Panc1 (cell line): ENCODE measurements at regions not wholly inside any gene's neighbourhood (a gene's known extent, or its start where the extent isn't known, plus 50 kb on each side); places are given as distances from the start of the nearest gene placed in this dataset.
"Not testable (repeated sequence)": the region's sequence is repeated elsewhere in the genome, so short reads cannot be mapped to it uniquely, and the experiment has no call there.

Experiments
- ATAC-seq: fragments of 200-7000 bp; cut with Tn5 transposase; 2 replicates; pipeline ENCODE4 v1.9.1; 2020; ENCODE audit warnings: mild to moderate bottlenecking, moderate library complexity
- BruUV-seq: library from RNA; stranded (reverse); fragments of 400-500 nt; replicated peaks from 2 replicates; lab custom pipeline; 2021; lab: Mats Ljungman, UMichigan
- CTCF ChIA-PET: fragments of 300-600 bp; sonication (Branson Sonifier 250); formaldehyde crosslinking; loops from one replicate; lab custom pipeline; 2022; ENCODE audit warnings: antibody characterized with exemption; lab: Charles Lee
- POLR2A ChIA-PET: fragments of 300-600 bp; sonication (Branson Sonifier 250); formaldehyde crosslinking; loops from one replicate; lab custom pipeline; 2022; ENCODE audit warnings: antibody characterized with exemption; lab: Charles Lee
- DNase-seq: peaks from one replicate; pipeline ENCODE4 v3.0.0-alpha.2; 2010; ENCODE audit warnings: low read depth, low spot score
- H3K27ac ChIP-seq: 2 replicates; pipeline ENCODE4 v1.5.1; 2011; ENCODE audit warnings: mild to moderate bottlenecking, low read length, inconsistent platforms
- H3K27me3 ChIP-seq: fragments of 200-500 bp; sonication (Bioruptor generic); 2 replicates; pipeline ENCODE4 v1.6.0; 2014; ENCODE audit warnings: low read length, inconsistent platforms; ENCODE audit not compliant: control insufficient read depth, insufficient read depth
- H3K36me3 ChIP-seq: fragments of 200-500 bp; sonication (Bioruptor generic); 2 replicates; pipeline ENCODE4 v1.5.1; 2014; ENCODE audit warnings: inconsistent platforms, mild to moderate bottlenecking, low read length, moderate library complexity; ENCODE audit not compliant: control insufficient read depth, insufficient read depth
- H3K4me1 ChIP-seq: 2 replicates; pipeline ENCODE4 v1.5.1; 2011; ENCODE audit warnings: inconsistent platforms, mild to moderate bottlenecking, low read length, moderate library complexity; ENCODE audit not compliant: control insufficient read depth, insufficient read depth
- H3K4me3 ChIP-seq, 2 experiments: 2 replicates each; pipeline ENCODE4 v1.5.1; 2011 to 2012; ENCODE audit warnings: low read depth in 2 of 2, low read length in 2 of 2, mild to moderate bottlenecking in 2 of 2, inconsistent platforms in 1 of 2, moderate library complexity in 1 of 2
- H3K9me3 ChIP-seq: fragments of 200-500 bp; sonication (Bioruptor generic); 2 replicates; pipeline ENCODE4 v1.5.1; 2014; ENCODE audit warnings: low read depth, mild to moderate bottlenecking, inconsistent platforms, low read length, moderate library complexity; ENCODE audit not compliant: control insufficient read depth, insufficient read depth
- CTCF ChIP-seq: fragments of 450-650 bp; IDR thresholded peaks from 2 replicates; pipeline ENCODE4 v1.5.1; 2017; ENCODE audit warnings: mild to moderate bottlenecking
- POLR2AphosphoS5 ChIP-seq: IDR thresholded peaks from 2 replicates; pipeline ENCODE4 v1.6.1; 2012; ENCODE audit warnings: mild to moderate bottlenecking, low read depth, low read length, moderate library complexity
- REST ChIP-seq, 2 experiments: IDR thresholded peaks; 2 replicates each; pipeline ENCODE4 v1.6.1; 2011 to 2012; ENCODE audit warnings: low read depth in 2 of 2, control low read depth in 1 of 2, low read length in 1 of 2, mild to moderate bottlenecking in 1 of 2, moderate library complexity in 1 of 2; ENCODE audit not compliant: insufficient read depth in 1 of 2
- SIN3A ChIP-seq: IDR thresholded peaks from 2 replicates; pipeline ENCODE4 v1.6.1; 2012; ENCODE audit warnings: low read depth, mild to moderate bottlenecking, low read length, moderate library complexity, borderline replicate concordance; ENCODE audit not compliant: insufficient read depth
- TCF7L2 ChIP-seq: IDR thresholded peaks from 2 replicates; pipeline ENCODE4 v1.6.1; 2011; ENCODE audit warnings: mild to moderate bottlenecking, low read depth, low read length, inconsistent platforms
- in situ Hi-C: cut with HindIII; loops from 2 replicates; pipeline ENCODE4 v1.10.0; 2016; ENCODE audit warnings: low sequenced_read_pairs, low pct_unique_long_range_greater_than_20kb
- intact Hi-C: fragments of 100-400 bp; cut with micrococcal nuclease; formaldehyde crosslinking; loops from one replicate; pipeline ENCODE4 v1.10.0; 2022; ENCODE audit not compliant: unreplicated experiment

GRCh38 chr18:42334931-42335330, 379.9 kb downstream of the PIK3C3 start:
- POLR2A ChIA-PET: no interaction called here
- H3K4me1 ChIP-seq: no peaks in the 10 kb centered on the region
- H3K27ac ChIP-seq: no peak overlapping the region
- no peaks in the 10 kb centered on the region for H3K36me3 ChIP-seq
- TF ChIP-seq POLR2AphosphoS5: no peak
- TF ChIP-seq REST (IDR thresholded peaks at IDR 0.05; ENCODE audit: insufficient read depth in 1 of 2, low read depth in 2 of 2, low read length in 1 of 2): no peak
- no peak for TF ChIP-seq TCF7L2
- TF ChIP-seq SIN3A: no peak
- TF ChIP-seq CTCF: no peak
- CTCF ChIA-PET: no interaction called here
- no peak overlapping the region for H3K4me3 ChIP-seq
- DNase-seq (no peak), ATAC-seq (no peak)
- H3K9me3 ChIP-seq: no peaks in the 10 kb centered on the region
- no peaks in the 10 kb centered on the region for H3K27me3 ChIP-seq
- no TSS peak for BruUV-seq
- intact Hi-C loops (no loop called here), in situ Hi-C loops (no loop called here)

- BruUV-seq: no TSS peak
- Histone ChIP-seq H3K27me3 (no peaks in the 10 kb centered on the region), H3K4me1 (no peaks in the 10 kb centered on the region), H3K9me3 (no peaks in the 10 kb centered on the region), H3K4me3 (no peak overlapping the region), H3K27ac (no peak overlapping the region), H3K36me3 (no peaks in the 10 kb centered on the region)
- intact Hi-C loops: no loop called here
- ATAC-seq (no peak), DNase-seq (no peak)
- ChIA-PET CTCF (no interaction called here), POLR2A (no interaction called here)
- TF ChIP-seq POLR2AphosphoS5: no peak
- no peak for TF ChIP-seq CTCF
- no peak for TF ChIP-seq SIN3A
- TF ChIP-seq TCF7L2: no peak
- no peak for TF ChIP-seq REST (IDR thresholded peaks at IDR 0.05; ENCODE audit: insufficient read depth in 1 of 2, low read depth in 2 of 2, low read length in 1 of 2)
- in situ Hi-C loops: no loop called here
These were observed 381.1 kb downstream of the PIK3C3 start for GRCh38 chr18:42336139-42336538.

- DNase-seq, BruUV-seq, ATAC-seq, H3K27me3 ChIP-seq, H3K4me3 ChIP-seq, H3K27ac ChIP-seq, H3K4me1 ChIP-seq, H3K36me3 ChIP-seq, intact Hi-C loops, in situ Hi-C loops, CTCF ChIA-PET, H3K9me3 ChIP-seq, POLR2A ChIA-PET: not testable (repeated sequence)
These were observed 382.3 kb downstream of the PIK3C3 start for GRCh38 chr18:42337337-42337736.
